ENCODE measurements at regions not wholly inside any gene's neighbourhood (a gene's known extent, or its start where the extent isn't known, plus 50 kb on each side); places are given as distances from the start of the nearest gene placed in this dataset.

- no peak overlapping the region for H2BK12ac ChIP-seq (ENCODE audit: low read length in 2 of 2)
- no peaks in the 10 kb centered on the region for H3K4me1 ChIP-seq (ENCODE audit: control insufficient read depth, insufficient read depth, low read depth, low read length)
- no peak overlapping the region for H3K18ac ChIP-seq (ENCODE audit: low read depth in 1 of 2, low read length in 2 of 2)
- no peak overlapping the region for H3K4me2 ChIP-seq (ENCODE audit: low read length, poor library complexity, severe bottlenecking)
- H2AK5ac ChIP-seq (ENCODE audit: low read length, severe bottlenecking): no peak overlapping the region
- H3K23ac ChIP-seq (ENCODE audit: low read length in 2 of 2): no peak overlapping the region
- 74% methylated on average over 2 of the region's 4 CpGs for WGBS
- no peaks in the 10 kb centered on the region for H3K9me3 ChIP-seq (ENCODE audit: control insufficient read depth, low read length)
- H3K36me3 ChIP-seq (ENCODE audit: control insufficient read depth in 1 of 2, insufficient read depth in 2 of 2, low read depth in 1 of 2, low read length in 2 of 2): no peaks in the 10 kb centered on the region
- H3K4ac ChIP-seq (ENCODE audit: low read depth in 1 of 2, low read length in 2 of 2): no peak overlapping the region
- no peak overlapping the region for H2AFZ ChIP-seq (ENCODE audit: low read depth, low read length)
- H3K27ac ChIP-seq (ENCODE audit: low read length, poor library complexity, severe bottlenecking): no peak overlapping the region
- H3K79me1 ChIP-seq (replicated peaks; ENCODE audit: low read length, poor library complexity, severe bottlenecking): no peaks in the 10 kb centered on the region
- no peak for DNase-seq
- H3K4me3 ChIP-seq (ENCODE audit: insufficient read depth in 1 of 2, low read depth in 1 of 2, low read length in 2 of 2): no peak overlapping the region
- H3K9ac ChIP-seq (ENCODE audit: low read length): no peak overlapping the region
- H4K91ac ChIP-seq (ENCODE audit: low read length): no peak overlapping the region
- no peak overlapping the region for H4K8ac ChIP-seq (ENCODE audit: low read length)
- no peak overlapping the region for H2BK15ac ChIP-seq (ENCODE audit: low read depth, poor library complexity, severe bottlenecking)
- no peak overlapping the region for H3K14ac ChIP-seq (ENCODE audit: low read length in 2 of 2)
- H2BK5ac ChIP-seq (ENCODE audit: low read depth, low read length, poor library complexity, severe bottlenecking): no peak overlapping the region
- H2BK120ac ChIP-seq (ENCODE audit: low read depth, low read length): no peak overlapping the region
- H3K27me3 ChIP-seq (ENCODE audit: control insufficient read depth in 1 of 2, insufficient read depth in 1 of 2, low read length in 2 of 2): peaks cover 0 to 60% of the 10 kb centered on the region in 2 experiments
Observed at GRCh38 chrX:39176105-39176504, 374.8 kb downstream of the MID1IP1 start.

- Histone ChIP-seq H3K9ac (ENCODE audit: low read length) (no peak overlapping the region), H3K4ac (ENCODE audit: low read depth in 1 of 2, low read length in 2 of 2) (no peak overlapping the region), H3K18ac (ENCODE audit: low read depth in 1 of 2, low read length in 2 of 2) (no peak overlapping the region), H3K36me3 (ENCODE audit: control insufficient read depth in 1 of 2, insufficient read depth in 2 of 2, low read depth in 1 of 2, low read length in 2 of 2) (no peaks in the 10 kb centered on the region), H3K27ac (ENCODE audit: low read length, poor library complexity, severe bottlenecking) (no peak overlapping the region), H3K4me2 (ENCODE audit: low read length, poor library complexity, severe bottlenecking) (no peak overlapping the region), H3K9me3 (ENCODE audit: control insufficient read depth, low read length) (peaks cover 39% of the 10 kb centered on the region), H2BK12ac (ENCODE audit: low read length in 2 of 2) (no peak overlapping the region), H3K23ac (ENCODE audit: low read length in 2 of 2) (no peak overlapping the region), H2AFZ (ENCODE audit: low read depth, low read length) (no peak overlapping the region), H3K27me3 (ENCODE audit: control insufficient read depth in 1 of 2, insufficient read depth in 1 of 2, low read length in 2 of 2) (peaks cover 0 to 50% of the 10 kb centered on the region in 2 experiments), H2AK5ac (ENCODE audit: low read length, severe bottlenecking) (no peak overlapping the region), H3K4me1 (ENCODE audit: control insufficient read depth, insufficient read depth, low read depth, low read length) (no peaks in the 10 kb centered on the region), H4K8ac (ENCODE audit: low read length) (no peak overlapping the region), H2BK15ac (ENCODE audit: low read depth, poor library complexity, severe bottlenecking) (no peak overlapping the region), H3K14ac (ENCODE audit: low read length in 2 of 2) (no peak overlapping the region), H3K79me1 (replicated peaks; ENCODE audit: low read length, poor library complexity, severe bottlenecking) (no peaks in the 10 kb centered on the region), H4K91ac (ENCODE audit: low read length) (no peak overlapping the region), H3K4me3 (ENCODE audit: insufficient read depth in 1 of 2, low read depth in 1 of 2, low read length in 2 of 2) (no peak overlapping the region), H2BK5ac (ENCODE audit: low read depth, low read length, poor library complexity, severe bottlenecking) (no peak overlapping the region), H2BK120ac (ENCODE audit: low read depth, low read length) (no peak overlapping the region)
- WGBS: 83% methylated on average over 1 of the region's 1 CpG
- DNase-seq: no peak
Observed at GRCh38 chrX:39189431-39189830, 388.2 kb downstream of the MID1IP1 start.

- Histone ChIP-seq H3K27me3 (ENCODE audit: control insufficient read depth in 1 of 2, insufficient read depth in 1 of 2, low read length in 2 of 2) (peaks cover 0 to 82% of the 10 kb centered on the region in 2 experiments), H2BK12ac (ENCODE audit: low read length in 2 of 2) (no peak overlapping the region), H3K4me1 (ENCODE audit: control insufficient read depth, insufficient read depth, low read depth, low read length) (no peaks in the 10 kb centered on the region), H4K8ac (ENCODE audit: low read length) (no peak overlapping the region), H3K79me1 (replicated peaks; ENCODE audit: low read length, poor library complexity, severe bottlenecking) (no peaks in the 10 kb centered on the region), H3K4ac (ENCODE audit: low read depth in 1 of 2, low read length in 2 of 2) (no peak overlapping the region), H3K14ac (ENCODE audit: low read length in 2 of 2) (no peak overlapping the region), H3K9me3 (ENCODE audit: control insufficient read depth, low read length) (peaks cover 22% of the 10 kb centered on the region), H2AK5ac (ENCODE audit: low read length, severe bottlenecking) (no peak overlapping the region), H2BK120ac (ENCODE audit: low read depth, low read length) (no peak overlapping the region), H4K91ac (ENCODE audit: low read length) (no peak overlapping the region), H3K9ac (ENCODE audit: low read length) (no peak overlapping the region), H3K4me2 (ENCODE audit: low read length, poor library complexity, severe bottlenecking) (no peak overlapping the region), H2BK5ac (ENCODE audit: low read depth, low read length, poor library complexity, severe bottlenecking) (no peak overlapping the region), H2AFZ (ENCODE audit: low read depth, low read length) (no peak overlapping the region), H3K4me3 (ENCODE audit: insufficient read depth in 1 of 2, low read depth in 1 of 2, low read length in 2 of 2) (no peak overlapping the region), H3K23ac (ENCODE audit: low read length in 2 of 2) (no peak overlapping the region), H2BK15ac (ENCODE audit: low read depth, poor library complexity, severe bottlenecking) (no peak overlapping the region), H3K27ac (ENCODE audit: low read length, poor library complexity, severe bottlenecking) (no peak overlapping the region), H3K36me3 (ENCODE audit: control insufficient read depth in 1 of 2, insufficient read depth in 2 of 2, low read depth in 1 of 2, low read length in 2 of 2) (no peaks in the 10 kb centered on the region), H3K18ac (ENCODE audit: low read depth in 1 of 2, low read length in 2 of 2) (no peak overlapping the region)
- WGBS: 90% methylated on average over 1 of the region's 3 CpGs
- DNase-seq: no peak
Observed at GRCh38 chrX:39194673-39195072, 393.4 kb downstream of the MID1IP1 start.

GRCh38 chrX:39195156-39195555, 393.9 kb downstream of the MID1IP1 start:
- no peak for DNase-seq
- Histone ChIP-seq H2AFZ (ENCODE audit: low read depth, low read length) (no peak overlapping the region), H4K8ac (ENCODE audit: low read length) (no peak overlapping the region), H4K91ac (ENCODE audit: low read length) (no peak overlapping the region), H3K18ac (ENCODE audit: low read depth in 1 of 2, low read length in 2 of 2) (no peak overlapping the region), H2BK5ac (ENCODE audit: low read depth, low read length, poor library complexity, severe bottlenecking) (no peak overlapping the region), H2AK5ac (ENCODE audit: low read length, severe bottlenecking) (no peak overlapping the region), H3K9me3 (ENCODE audit: control insufficient read depth, low read length) (peaks cover 19% of the 10 kb centered on the region), H3K14ac (ENCODE audit: low read length in 2 of 2) (no peak overlapping the region), H3K27ac (ENCODE audit: low read length, poor library complexity, severe bottlenecking) (no peak overlapping the region), H2BK15ac (ENCODE audit: low read depth, poor library complexity, severe bottlenecking) (no peak overlapping the region), H3K4me1 (ENCODE audit: control insufficient read depth, insufficient read depth, low read depth, low read length) (no peaks in the 10 kb centered on the region), H3K27me3 (ENCODE audit: control insufficient read depth in 1 of 2, insufficient read depth in 1 of 2, low read length in 2 of 2) (peaks cover 0 to 83% of the 10 kb centered on the region in 2 experiments), H3K23ac (ENCODE audit: low read length in 2 of 2) (no peak overlapping the region), H2BK12ac (ENCODE audit: low read length in 2 of 2) (no peak overlapping the region), H3K4me2 (ENCODE audit: low read length, poor library complexity, severe bottlenecking) (no peak overlapping the region), H3K4ac (ENCODE audit: low read depth in 1 of 2, low read length in 2 of 2) (no peak overlapping the region), H3K9ac (ENCODE audit: low read length) (no peak overlapping the region), H3K36me3 (ENCODE audit: control insufficient read depth in 1 of 2, insufficient read depth in 2 of 2, low read depth in 1 of 2, low read length in 2 of 2) (no peaks in the 10 kb centered on the region), H2BK120ac (ENCODE audit: low read depth, low read length) (no peak overlapping the region), H3K79me1 (replicated peaks; ENCODE audit: low read length, poor library complexity, severe bottlenecking) (no peaks in the 10 kb centered on the region), H3K4me3 (ENCODE audit: insufficient read depth in 1 of 2, low read depth in 1 of 2, low read length in 2 of 2) (no peak overlapping the region)
- 24% methylated on average over 7 of the region's 7 CpGs for WGBS
